Hematopoietic multipotent progenitor cell treated with erythropoietin and hydrocortisone succinate and interleukin-3 and kit ligand, for 8 days (in vitro differentiated cells): ENCODE measurements at regions not wholly inside any gene's neighbourhood (a gene's known extent, or its start where the extent isn't known, plus 50 kb on each side); places are given as distances from the start of the nearest gene placed in this dataset.

Source experiments
- DNase-seq: peaks from one replicate; pipeline ENCODE4 v3.0.0-alpha.2; 2015

GRCh38 chr6:40714576-40715564 is 127.7 kb upstream of the LRFN2 start:
- DNase-seq: peak; percentile 49

DNA sequence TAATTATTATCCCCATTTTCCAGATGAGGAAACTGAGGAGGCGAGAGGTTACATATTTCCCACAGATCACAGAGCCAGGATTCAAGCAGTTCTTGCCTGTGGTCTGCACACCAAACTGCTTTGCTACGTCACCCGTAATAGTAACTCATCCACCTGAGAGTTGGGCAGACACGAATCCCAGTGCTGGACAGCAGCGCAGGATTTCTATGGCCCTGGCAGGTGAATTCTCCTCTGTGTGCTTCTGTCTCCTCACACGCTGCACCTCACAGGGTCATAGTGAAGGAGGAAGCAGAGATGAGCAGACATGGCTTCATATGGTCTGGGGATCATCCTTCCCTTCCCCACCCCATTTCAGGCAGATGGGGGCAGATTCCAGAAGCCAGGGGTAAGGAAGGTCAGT is 127.0 kb upstream of the LRFN2 start:
- no peak for DNase-seq

- peak; percentile 26 for DNase-seq
Measured at GRCh38 chr6:40713002-40713719, 126.0 kb upstream of the LRFN2 start.

GRCh38 chr6:40710626-40711330 is 123.6 kb upstream of the LRFN2 start:
- DNase-seq: peak; percentile 62

- no peak for DNase-seq
Measured at GRCh38 chr6:40708049-40708448, 120.9 kb upstream of the LRFN2 start.

DNA sequence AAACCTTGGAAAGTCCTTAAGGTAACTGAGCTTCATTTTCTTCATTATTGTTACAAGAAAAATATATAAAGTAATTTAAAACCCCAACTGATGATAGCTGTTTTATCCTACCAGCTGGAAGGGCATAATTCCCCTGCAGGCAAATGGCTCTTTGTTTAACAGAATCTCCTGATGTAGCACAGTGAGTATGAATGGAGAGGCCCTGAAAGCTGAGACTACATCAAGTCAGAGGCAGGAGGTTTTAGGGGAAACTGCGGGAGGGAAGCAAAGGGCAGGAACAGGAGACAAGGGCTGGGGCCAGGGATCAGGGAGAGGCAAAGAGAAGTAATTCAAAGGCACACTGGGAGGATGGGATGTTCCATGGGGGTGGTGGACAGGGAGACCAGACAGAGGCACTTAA is 119.0 kb upstream of the LRFN2 start:
- no peak for DNase-seq

GRCh38 chr6:40705354-40705753 is 118.2 kb upstream of the LRFN2 start:
- no peak for DNase-seq

- DNase-seq: no peak
Measured at GRCh38 chr6:40701352-40702007, 114.3 kb upstream of the LRFN2 start.

GRCh38 chr6:40700006-40700580 is 112.9 kb upstream of the LRFN2 start:
- DNase-seq: no peak

DNA sequence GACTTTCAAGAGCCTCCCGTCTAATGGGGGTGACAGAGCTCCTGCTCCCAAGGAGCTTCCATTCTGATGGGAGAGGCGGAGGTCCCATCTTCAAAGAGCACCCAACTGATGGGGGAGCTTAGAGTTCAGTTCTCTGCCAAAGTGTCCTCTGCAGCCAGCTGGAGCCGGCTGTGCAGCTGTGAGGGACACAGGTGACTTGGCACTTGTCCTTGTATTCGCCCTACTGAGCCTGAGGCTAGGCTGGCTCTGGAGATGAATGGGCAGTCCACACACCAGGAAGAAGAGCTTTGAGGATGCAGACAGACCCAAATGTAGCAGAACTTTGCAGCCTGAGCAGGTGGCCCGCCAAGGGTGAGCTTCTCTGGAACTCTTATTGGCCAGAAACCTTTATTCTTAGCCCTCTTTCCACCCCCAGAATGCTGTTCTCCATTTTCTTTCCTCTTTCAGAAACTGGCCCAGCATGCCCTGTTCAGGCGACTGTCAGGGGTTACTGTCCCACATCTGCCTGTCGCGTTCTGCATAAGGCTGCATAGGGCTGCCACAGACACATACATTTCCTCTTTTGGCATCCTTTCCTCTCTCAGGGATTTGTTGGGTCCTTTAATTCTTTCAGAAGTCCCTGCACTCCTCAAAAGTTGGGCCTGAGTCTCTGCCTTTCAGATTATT is 108.7 kb upstream of the LRFN2 start:
- DNase-seq: no peak

GRCh38 chr6:40695114-40695513 is 108.0 kb upstream of the LRFN2 start:
- DNase-seq: peak; percentile 38

- DNase-seq: no peak
Measured at GRCh38 chr6:40693768-40694167, 106.6 kb upstream of the LRFN2 start.

DNA sequence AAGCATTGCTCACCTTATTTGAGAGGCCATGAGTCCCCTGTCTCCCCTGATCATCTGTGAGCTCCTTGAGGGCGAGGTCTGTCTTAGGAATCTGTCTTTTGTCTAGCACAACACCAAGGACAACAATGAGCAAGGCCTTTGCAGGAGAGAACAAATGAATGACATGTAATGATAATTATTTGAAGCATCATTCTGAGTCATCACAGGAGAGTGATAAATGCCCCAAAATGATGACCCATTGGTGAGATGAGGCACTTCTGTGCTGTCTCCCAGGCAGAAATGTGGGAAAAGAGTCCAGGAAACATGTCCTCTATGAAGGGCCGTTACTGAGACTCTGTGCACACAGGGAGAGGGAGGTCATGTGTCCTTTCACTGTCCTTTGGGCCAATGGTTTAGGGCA is 105.2 kb upstream of the LRFN2 start:
- DNase-seq: no peak

- no peak for DNase-seq
Measured at GRCh38 chr6:40689185-40689584, 102.0 kb upstream of the LRFN2 start.

DNA sequence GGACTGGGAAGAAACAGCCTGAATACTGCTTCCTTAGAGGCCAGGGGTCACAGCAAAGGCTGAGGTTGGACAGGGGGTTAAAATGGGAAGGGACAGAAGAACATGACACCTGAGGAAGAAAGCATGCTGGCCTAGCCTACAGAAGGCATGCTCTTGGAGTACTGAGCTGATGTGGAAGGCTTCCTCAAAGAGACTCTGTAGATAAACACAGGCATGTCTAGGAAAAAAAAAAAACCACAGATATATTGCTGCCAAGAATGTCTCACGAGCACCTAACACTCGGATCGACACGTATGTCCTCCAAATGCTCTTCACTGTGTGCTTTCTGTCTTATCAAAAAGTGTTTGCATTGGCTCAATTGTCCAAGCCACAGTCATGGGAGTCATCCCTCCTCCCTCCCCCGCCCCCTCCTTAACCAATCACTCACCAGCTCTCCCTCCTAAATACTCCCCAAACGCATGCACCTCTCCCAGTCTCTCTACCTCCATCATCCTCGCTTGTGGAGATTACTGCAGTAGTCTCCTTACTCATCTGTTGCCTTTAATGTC is 101.1 kb upstream of the LRFN2 start:
- DNase-seq: peak; percentile 82

GRCh38 chr6:40685862-40686261 is 98.7 kb upstream of the LRFN2 start:
- no peak for DNase-seq

GRCh38 chr6:40681622-40682021 is 94.5 kb upstream of the LRFN2 start:
- no peak for DNase-seq

DNA sequence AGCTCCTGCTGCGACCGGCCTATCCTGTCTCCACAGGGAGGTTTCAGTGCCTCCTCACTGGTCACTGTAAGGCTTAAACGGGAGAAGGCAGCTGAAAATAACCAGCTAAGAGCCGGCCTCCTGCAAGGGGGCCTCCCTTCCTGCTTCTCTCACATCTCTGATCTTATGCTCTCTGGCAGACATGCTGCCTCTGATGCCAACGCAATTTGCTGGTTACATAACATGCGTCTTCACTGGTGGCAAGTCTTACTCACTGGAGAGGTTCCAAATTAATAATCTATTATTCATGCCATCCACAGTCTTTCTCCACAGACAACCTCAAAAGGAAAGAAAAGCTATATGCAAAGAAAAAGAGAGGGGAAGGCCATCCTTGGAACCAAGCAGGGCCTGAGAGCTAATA is 91.8 kb upstream of the LRFN2 start:
- DNase-seq: no peak

DNA sequence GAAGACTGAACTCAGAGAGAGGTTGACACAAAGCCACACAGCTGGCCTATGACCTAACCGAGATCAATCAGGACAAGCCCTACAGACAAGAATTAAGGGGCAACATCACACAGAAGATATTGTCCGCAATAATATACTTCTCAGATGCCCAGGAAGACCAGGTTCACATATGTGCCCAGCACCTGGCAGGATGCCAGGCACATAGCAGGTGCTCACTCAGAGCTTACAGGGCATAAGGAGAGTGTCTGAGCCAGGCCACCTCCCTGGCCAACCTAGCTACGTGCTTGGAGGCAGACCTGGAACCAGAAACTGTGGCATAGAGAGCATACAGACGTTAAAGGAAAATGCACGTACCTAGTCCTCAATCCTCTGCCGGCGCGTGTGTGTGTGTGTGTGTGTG is 87.0 kb upstream of the LRFN2 start:
- DNase-seq: no peak

DNA sequence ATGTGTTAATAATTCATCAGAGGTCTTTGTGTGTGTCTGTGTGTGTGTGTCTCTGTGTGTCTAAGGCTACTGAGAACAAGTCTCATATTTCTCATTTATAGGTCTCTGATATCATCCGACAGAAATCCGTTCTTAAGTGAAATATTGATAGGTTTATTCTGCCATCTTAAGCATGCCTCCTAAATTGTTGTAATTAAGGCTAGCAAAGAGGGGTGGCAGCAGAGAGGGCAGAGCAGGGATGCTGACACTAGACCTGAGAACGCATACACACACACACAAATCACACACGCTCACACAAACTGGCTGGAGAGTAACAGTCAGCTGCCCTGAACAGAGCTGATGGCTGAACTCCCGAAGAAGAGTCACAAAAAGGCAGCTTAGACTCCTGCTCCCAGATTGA is 84.9 kb upstream of the LRFN2 start:
- peak; percentile 11 for DNase-seq

DNA sequence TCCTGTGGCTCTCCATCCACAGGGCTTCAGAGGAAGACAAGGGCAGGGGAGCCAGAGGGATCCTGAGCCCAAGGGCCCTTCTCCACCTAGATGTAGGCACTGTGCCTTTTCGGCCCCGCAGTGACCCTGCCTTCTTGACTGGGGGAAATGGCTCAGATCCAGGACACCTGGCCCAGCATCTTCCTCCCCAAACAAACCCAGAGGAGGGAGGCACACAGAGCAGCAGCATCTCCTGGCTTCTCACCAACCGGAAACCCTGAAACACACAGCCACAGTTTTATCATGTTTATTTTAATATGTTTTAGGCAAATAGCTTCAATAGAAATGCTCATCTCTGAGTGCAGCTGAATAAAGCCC is 84.5 kb upstream of the LRFN2 start:
- DNase-seq: no peak
